ENCODE measurements at regions not wholly inside any gene's neighbourhood (a gene's known extent, or its start where the extent isn't known, plus 50 kb on each side); places are given as distances from the start of the nearest gene placed in this dataset.

DNA sequence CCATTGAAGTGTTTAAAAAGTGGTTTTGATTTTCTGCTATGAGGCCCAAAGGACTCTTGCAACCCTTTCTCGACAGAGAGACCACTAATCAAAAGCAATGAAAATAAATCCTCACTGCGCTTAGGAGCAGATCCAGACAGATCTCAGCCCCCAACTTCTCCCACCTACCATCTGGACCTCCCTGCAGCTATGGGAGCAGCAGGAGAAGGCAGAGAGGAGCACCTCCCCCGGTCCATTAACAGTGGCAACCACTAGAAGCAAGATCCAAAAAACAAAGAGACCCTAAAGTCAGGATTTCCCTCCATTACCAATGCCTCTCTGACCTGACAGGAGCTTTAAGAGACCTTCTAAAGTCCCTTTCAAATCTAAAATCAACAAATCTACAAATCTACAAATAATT lies 99.0 kb upstream of the LSM8 start:
- DNase-seq, result no peak

GRCh38 chr7:118087126-118087525 lies 96.8 kb upstream of the LSM8 start:
- no peak for DNase-seq

DNA sequence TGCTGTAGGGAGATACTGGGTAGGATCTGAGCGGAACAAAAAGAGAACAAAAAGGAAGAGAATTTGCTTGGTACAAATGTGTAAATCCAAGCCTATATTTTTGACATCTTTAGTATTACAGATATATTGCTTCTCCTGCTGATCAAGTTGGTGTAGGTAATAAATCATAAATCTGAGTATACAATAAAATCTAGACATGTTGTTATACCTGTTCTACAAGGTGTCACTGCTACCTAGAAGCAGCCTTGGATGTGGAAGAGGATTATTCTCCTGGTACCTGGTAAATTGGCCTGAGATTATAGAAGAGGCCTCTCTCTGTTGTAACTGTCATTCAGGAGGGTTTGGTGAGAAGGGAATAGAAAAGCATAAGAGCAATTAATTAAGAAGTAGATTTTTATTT lies 89.9 kb upstream of the LSM8 start:
- DNase-seq, result no peak

- no peak for DNase-seq
Observed at GRCh38 chr7:118104812-118105441, 79.0 kb upstream of the LSM8 start.

DNA sequence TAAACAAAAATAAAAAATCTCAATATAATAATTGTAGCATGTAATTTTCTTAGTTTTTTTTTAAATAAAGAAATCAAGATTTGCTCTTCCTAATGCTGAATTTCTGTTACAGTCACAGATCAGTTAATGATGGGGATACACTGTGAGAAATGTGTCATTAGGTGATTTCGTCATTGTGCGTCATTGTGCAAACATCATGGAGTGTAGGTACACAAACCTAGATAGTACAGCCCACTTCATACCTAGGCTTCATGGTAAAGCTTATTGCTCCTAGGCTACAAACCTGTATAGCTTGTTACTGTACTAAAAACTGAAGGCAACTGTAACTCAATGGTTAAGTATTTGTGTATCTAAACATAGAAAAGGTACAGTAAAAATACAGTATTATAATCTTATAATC lies 74.4 kb upstream of the LSM8 start:
- no peak for DNase-seq

DNA sequence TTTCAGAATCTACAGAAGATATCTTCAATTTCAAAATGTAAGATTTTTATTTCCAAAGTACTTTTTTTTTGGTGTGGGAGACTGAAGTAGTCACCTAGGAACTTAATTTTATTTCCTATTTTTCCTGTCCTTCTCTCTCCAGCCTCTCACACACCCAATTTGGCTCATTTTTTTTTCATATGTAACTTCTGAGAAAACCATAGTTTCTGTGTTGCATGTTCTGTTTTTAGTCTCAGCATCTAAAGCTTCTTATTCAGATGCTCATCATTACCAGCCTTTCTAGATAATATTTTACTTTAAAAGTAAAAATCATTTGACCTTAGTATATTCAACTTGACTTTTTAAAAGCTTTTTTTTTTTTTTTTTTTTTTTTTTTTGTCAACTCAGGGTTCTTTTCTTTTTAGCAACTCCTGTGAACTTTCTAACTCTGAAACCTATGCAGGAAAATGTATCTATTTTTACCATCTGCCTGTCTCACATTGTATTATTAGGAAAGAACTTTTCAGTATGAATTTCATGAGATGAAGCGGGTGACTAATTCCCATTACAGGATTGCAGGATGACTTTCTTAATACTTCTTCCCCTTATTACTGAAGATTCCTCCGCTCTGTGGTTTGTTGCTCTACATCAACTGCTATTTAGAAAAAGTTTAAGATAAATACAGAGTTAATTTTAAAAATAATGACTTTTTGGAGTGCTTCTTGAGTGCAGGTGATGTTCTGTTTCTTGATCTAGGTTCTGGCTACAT lies 73.6 kb upstream of the LSM8 start:
- DNase-seq, result no peak

DNA sequence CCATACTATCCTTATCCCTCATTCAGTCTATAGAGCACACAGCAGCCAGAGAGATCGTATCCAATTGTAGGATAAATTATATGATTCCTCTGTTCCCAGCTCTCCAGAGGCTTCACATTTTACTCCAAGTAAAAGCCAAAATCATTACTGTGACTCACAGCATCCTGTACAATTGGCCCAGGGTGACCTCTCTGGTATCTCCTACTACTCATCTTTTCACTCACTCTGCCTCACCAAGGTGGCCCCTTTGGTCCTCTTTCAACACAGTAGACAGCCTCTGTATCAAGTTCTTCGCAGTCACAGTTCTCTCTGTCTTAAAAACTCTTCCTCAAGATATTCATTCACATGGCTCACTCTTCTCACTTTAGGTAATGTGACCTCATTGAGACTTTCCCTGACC lies 72.6 kb upstream of the LSM8 start:
- DNase-seq, result no peak

DNA sequence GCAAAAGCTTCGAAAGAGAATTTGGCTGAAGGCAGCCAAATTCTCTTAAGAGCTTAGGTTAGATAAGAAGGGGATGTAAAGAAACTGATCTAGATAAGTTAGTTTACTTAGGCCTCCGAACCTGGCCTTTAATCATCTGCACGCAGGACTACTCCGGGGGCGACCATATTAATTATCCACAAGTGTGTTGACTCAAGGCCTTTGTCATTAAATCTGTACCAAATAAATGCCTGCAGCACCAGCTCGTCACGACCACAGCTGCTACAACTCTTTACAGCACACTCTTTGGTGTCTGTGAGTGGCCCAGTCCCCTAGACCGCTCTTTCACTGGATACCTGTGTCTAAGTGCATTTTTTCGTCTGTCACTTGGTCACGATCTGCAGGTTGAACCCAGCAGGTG lies 69.8 kb upstream of the LSM8 start:
- DNase-seq, result no peak

- no peak for DNase-seq
Observed at GRCh38 chr7:118129041-118129795, 54.7 kb upstream of the LSM8 start.

DNA sequence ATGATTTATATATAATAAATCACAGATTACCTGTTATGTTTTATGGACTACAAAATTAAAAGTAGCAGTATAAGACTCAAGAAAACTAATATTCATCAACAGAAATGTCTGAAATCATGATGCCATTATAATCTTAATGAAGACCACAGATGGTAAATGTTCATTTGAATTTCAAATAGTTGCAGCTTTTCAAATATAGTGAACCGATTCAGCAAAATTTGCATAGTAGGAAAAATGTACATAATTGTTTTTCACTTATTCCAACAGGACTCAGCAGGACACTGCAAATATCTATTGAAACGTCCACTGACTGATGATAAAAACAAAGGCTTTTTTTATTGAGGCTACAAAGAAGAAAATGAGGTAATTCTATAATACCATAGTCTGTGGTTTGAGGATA lies 51.2 kb upstream of the LSM8 start:
- DNase-seq, result no peak
